ENCODE measurements at regions not wholly inside any gene's neighbourhood (a gene's known extent, or its start where the extent isn't known, plus 50 kb on each side); places are given as distances from the start of the nearest gene placed in this dataset.

GRCh38 chr11:121890946-121891515 is 225.0 kb downstream of the BLID start:
- POLR2A ChIA-PET = interaction anchor here (0.6 kb wide), 1 partner anchor 641 kb away, joined by 3 read pairs; no protein-coding TSS in a partner anchor

GRCh38 chr11:121890377-121890776 is 225.6 kb downstream of the BLID start:
- H3K9me2 ChIP-seq (ENCODE audit: insufficient read depth, low read length) = no peaks in the 10 kb centered on the region
- H3K4me2 ChIP-seq (ENCODE audit: low read length) = no peak overlapping the region
- no peak overlapping the region for H2AFZ ChIP-seq (ENCODE audit: low read length)
- TF ChIP-seq EZH2phosphoT487 (IDR thresholded peaks at IDR 0.05; ENCODE audit: borderline replicate concordance, low read depth, low read length) = no peak
- no peak for TF ChIP-seq CTCF (conservative IDR thresholded peaks at IDR 0.05; ENCODE audit: low read length)
- no peaks in the 10 kb centered on the region for H3K9me3 ChIP-seq (ENCODE audit: low read length)
- H4K20me1 ChIP-seq (ENCODE audit: insufficient read depth, low read length) = no peaks in the 10 kb centered on the region
- intact Hi-C loops (cut with micrococcal nuclease; ENCODE audit: unreplicated experiment) = no loop called here
- ChIA-PET POLR2A (no interaction called here), CTCF (ENCODE audit: unreplicated experiment) (no interaction called here)
- no peaks in the 10 kb centered on the region for H3K79me2 ChIP-seq (ENCODE audit: insufficient read depth, low read depth, low read length)
- DNase-seq (ENCODE audit: low spot score) = no peak
- H3K4me1 ChIP-seq (ENCODE audit: insufficient read depth, low read length, poor library complexity, severe bottlenecking) = peaks cover 4% of the 10 kb centered on the region
- H3K27ac ChIP-seq (ENCODE audit: low read depth, low read length, poor library complexity, severe bottlenecking) = no peak overlapping the region
- no peaks in the 10 kb centered on the region for H3K36me3 ChIP-seq (ENCODE audit: insufficient read depth, low read length)
- H3K4me3 ChIP-seq (ENCODE audit: low read depth, low read length, poor library complexity, severe bottlenecking) = no peak overlapping the region
- no TSS peak for BruUV-seq (replicated peaks)

More at GRCh38 chr11:121890946-121891515, 225.0 kb downstream of the BLID start:
- H3K9me3 ChIP-seq (ENCODE audit: low read length) = no peaks in the 10 kb centered on the region
- H3K4me2 ChIP-seq (ENCODE audit: low read length) = no peak overlapping the region
- DNase-seq (ENCODE audit: low spot score) = no peak
- no peaks in the 10 kb centered on the region for H3K36me3 ChIP-seq (ENCODE audit: insufficient read depth, low read length)
- H3K4me1 ChIP-seq (ENCODE audit: insufficient read depth, low read length, poor library complexity, severe bottlenecking) = peaks cover 4% of the 10 kb centered on the region
- no peak overlapping the region for H3K4me3 ChIP-seq (ENCODE audit: low read depth, low read length, poor library complexity, severe bottlenecking)
- H2AFZ ChIP-seq (ENCODE audit: low read length) = no peak overlapping the region
- no peaks in the 10 kb centered on the region for H3K79me2 ChIP-seq (ENCODE audit: insufficient read depth, low read depth, low read length)
- H4K20me1 ChIP-seq (ENCODE audit: insufficient read depth, low read length) = no peaks in the 10 kb centered on the region
- no TSS peak for BruUV-seq (replicated peaks)
- TF ChIP-seq EZH2phosphoT487 (IDR thresholded peaks at IDR 0.05; ENCODE audit: borderline replicate concordance, low read depth, low read length) (no peak), CTCF (conservative IDR thresholded peaks at IDR 0.05; ENCODE audit: low read length) (no peak)
- H3K27ac ChIP-seq (ENCODE audit: low read depth, low read length, poor library complexity, severe bottlenecking) = no peak overlapping the region
- intact Hi-C loops (cut with micrococcal nuclease; ENCODE audit: unreplicated experiment) = no loop called here
- CTCF ChIA-PET (ENCODE audit: unreplicated experiment) = no interaction called here
- H3K9me2 ChIP-seq (ENCODE audit: insufficient read depth, low read length) = no peaks in the 10 kb centered on the region

- H3K9me2 ChIP-seq (ENCODE audit: insufficient read depth, low read length) = no peaks in the 10 kb centered on the region
Observed at GRCh38 chr11:121889931-121890330, 226.1 kb downstream of the BLID start.

More at GRCh38 chr11:121889931-121890330, 226.1 kb downstream of the BLID start:
- TF ChIP-seq CTCF (conservative IDR thresholded peaks at IDR 0.05; ENCODE audit: low read length) (no peak), EZH2phosphoT487 (IDR thresholded peaks at IDR 0.05; ENCODE audit: borderline replicate concordance, low read depth, low read length) (no peak)
- ChIA-PET CTCF (ENCODE audit: unreplicated experiment) (no interaction called here), POLR2A (no interaction called here)
- Histone ChIP-seq H3K79me2 (ENCODE audit: insufficient read depth, low read depth, low read length) (no peaks in the 10 kb centered on the region), H3K4me2 (ENCODE audit: low read length) (no peak overlapping the region), H2AFZ (ENCODE audit: low read length) (no peak overlapping the region), H3K4me3 (ENCODE audit: low read depth, low read length, poor library complexity, severe bottlenecking) (no peak overlapping the region), H4K20me1 (ENCODE audit: insufficient read depth, low read length) (no peaks in the 10 kb centered on the region), H3K36me3 (ENCODE audit: insufficient read depth, low read length) (no peaks in the 10 kb centered on the region), H3K9me3 (ENCODE audit: low read length) (no peaks in the 10 kb centered on the region), H3K4me1 (ENCODE audit: insufficient read depth, low read length, poor library complexity, severe bottlenecking) (peaks cover 4% of the 10 kb centered on the region), H3K27ac (ENCODE audit: low read depth, low read length, poor library complexity, severe bottlenecking) (no peak overlapping the region)
- intact Hi-C loops (cut with micrococcal nuclease; ENCODE audit: unreplicated experiment) = no loop called here
- BruUV-seq (replicated peaks) = no TSS peak
- DNase-seq (ENCODE audit: low spot score) = no peak
